NCI-H82 treated with DMSO at 0.1 percent for 48 hours (cell line): ENCODE measurements at regions not wholly inside any gene's neighbourhood (a gene's known extent, or its start where the extent isn't known, plus 50 kb on each side); places are given as distances from the start of the nearest gene placed in this dataset.
A peak's percentile ranks its signal among the peaks of the same experiment; 100 is the strongest.
"Not testable (repeated sequence)": the region's sequence is repeated elsewhere in the genome, so short reads cannot be mapped to it uniquely, and the experiment has no call there.

Experiments
- DNase-seq: peaks from one replicate; lab custom pipeline; 2025; ENCODE audit not compliant: unreplicated experiment; lab: John Stamatoyannopoulos, UW

GRCh38 chr5:34436761-34437501 is 219.2 kb upstream of the RAI14 start:
- DNase-seq = no peak

DNA sequence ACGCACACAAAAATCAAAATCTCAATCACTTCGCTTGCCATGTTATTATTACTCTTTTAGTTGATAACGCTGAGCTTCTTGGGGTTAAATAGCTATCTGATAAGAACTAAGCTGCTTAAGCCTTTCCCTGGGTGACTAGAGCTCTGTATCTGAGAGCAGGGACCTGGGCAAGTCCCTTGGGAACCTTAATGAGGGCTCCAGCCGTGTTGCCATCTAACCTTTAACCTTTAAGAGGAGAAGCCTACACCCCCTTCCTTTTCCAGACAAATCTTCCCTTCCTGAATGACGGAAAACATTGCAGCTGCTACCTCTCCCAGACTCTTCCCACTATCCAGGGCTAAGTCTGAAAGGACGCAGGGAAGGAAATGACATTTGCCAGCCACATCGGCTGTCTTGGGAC is 216.5 kb upstream of the RAI14 start:
- DNase-seq = peak; percentile 57

DNA sequence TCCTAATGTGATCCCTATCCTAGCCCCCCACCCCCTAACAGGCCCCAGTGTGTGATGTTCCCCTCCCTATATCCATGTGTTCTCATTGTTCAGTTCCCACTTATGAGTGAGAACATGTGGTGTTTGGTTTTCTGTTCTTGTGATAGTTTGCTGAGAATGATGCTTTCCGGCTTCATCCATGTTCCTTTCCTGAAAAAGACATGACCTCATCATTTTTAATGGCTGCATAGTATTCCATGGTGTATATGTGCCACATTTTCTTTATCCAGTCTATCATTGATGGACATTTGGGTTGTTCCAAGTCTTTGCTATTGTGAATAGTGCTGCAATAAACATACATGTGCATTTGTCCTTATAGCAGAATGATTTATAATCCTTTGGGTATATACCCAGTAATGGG is 214.4 kb upstream of the RAI14 start:
- not testable (repeated sequence) for DNase-seq

DNA sequence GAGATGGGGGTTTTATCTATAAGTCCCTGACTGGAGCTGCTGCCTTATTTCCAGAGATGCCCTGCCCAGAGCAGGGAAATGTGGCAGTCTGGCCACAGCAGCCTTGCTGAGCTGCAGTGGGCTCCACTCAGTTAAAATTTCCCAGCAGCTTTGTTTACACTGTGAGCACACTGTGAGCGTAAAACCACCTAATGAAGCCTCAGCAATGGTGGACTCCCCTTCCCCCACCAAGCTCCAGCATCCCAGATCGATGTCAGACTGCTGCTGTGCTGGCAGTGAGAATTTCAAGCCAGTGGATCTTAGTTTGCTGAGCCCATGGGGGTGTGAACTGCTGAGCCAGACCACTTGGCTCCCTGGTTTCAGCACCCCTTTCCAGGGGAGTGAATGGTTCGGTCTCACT is 208.7 kb upstream of the RAI14 start:
- DNase-seq = no peak

GRCh38 chr5:34449639-34450038 is 206.5 kb upstream of the RAI14 start:
- DNase-seq = no peak

- no peak for DNase-seq
Observed at GRCh38 chr5:34450338-34450737, 205.8 kb upstream of the RAI14 start.

DNA sequence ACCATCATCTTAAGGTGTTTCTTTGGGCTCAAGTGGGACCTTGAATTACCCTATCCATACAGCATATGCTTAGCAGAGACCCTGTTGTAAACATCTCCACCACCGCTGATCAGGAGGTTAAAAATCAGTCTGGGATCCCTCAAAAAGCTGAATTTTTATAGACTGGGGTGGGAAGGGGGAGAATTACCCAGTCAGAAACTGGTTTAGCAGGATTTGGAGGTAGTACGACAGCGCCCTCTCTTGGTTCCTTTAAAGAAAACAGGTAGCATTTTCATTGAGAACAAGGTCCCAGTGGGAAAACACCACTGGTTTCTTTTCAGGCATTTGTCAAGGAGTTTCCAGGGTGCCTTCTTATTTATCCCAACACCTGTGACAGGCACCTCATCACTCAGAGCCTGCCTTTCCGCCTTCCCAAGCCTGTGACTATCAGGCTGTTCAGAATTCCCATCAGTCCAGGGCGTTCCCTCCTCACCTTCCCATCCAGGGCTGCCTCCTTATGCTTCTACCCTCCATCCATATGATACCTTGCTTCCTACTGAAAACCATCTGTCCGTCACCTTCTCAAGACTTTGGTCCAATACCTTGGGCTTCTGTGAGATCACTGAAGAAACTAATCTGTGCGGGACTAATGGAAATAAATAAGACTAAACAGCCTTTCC is 203.8 kb upstream of the RAI14 start:
- peak; percentile 0 for DNase-seq

DNA sequence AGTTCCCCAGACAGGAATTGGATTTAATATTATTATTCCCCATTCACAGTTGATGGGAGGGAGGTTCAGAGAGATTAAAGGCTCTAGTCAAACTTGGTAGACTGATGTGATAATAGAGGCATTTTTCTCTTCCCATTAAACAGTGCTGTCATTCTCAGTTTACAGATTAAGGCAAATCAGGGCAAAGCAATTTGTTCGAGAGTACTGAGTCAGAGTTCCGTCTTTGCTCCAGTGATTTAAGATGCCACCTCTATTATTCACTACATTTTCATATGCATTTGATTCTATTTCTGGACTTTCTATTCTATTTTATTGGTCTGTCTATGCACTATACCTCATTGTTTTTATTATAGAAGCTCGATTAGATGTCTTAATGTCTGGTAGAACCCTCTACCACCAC is 201.0 kb upstream of the RAI14 start:
- DNase-seq = no peak

GRCh38 chr5:34459908-34460307 is 196.2 kb upstream of the RAI14 start:
- DNase-seq = no peak

- no peak for DNase-seq
Observed at GRCh38 chr5:34460496-34460895, 195.6 kb upstream of the RAI14 start.

DNA sequence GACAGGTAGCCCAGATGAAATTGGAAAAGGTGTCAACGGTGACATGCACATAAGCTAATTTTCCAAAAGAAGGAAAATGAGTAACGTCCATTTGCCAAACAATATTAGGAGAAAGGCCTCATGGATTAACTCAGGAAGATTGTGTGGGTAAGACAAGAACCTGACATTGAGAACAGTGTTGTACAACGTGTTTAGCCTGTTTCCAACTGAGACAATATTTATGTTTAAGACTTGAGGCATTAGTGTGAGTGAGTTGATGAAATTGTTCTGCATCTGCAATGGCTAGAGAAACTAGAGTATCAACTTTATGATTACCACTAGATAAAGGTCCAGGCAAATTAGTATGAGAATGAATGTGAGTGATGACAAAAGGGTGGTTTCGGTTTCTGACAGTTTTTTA is 191.3 kb upstream of the RAI14 start:
- DNase-seq = no peak

- DNase-seq = peak; percentile 6
Observed at GRCh38 chr5:34465301-34465700, 190.8 kb upstream of the RAI14 start.

- DNase-seq = not testable (repeated sequence)
Observed at GRCh38 chr5:34466519-34467388, 189.4 kb upstream of the RAI14 start.

GRCh38 chr5:34467436-34467835 is 188.7 kb upstream of the RAI14 start:
- no peak for DNase-seq

DNA sequence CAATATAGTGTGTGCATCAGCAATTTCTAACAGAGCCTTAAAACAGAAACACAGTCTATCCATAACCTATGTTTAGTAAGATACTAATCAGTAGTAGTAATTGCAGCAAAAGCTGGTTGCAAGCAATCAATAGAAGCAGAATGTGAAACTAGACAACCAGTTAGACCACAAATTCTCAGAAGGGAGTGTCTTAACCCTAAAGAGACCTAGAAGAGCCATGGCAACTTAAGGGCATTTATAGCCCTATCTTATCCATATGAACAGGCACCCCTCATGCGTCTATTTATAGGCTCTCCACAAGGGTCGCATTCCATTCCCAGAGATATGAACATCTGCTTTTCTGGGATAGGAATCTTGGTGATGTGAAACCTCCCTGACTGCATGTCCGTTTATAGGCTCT is 188.1 kb upstream of the RAI14 start:
- DNase-seq = not testable (repeated sequence)

- no peak for DNase-seq
Observed at GRCh38 chr5:34469971-34470370, 186.2 kb upstream of the RAI14 start.

DNA sequence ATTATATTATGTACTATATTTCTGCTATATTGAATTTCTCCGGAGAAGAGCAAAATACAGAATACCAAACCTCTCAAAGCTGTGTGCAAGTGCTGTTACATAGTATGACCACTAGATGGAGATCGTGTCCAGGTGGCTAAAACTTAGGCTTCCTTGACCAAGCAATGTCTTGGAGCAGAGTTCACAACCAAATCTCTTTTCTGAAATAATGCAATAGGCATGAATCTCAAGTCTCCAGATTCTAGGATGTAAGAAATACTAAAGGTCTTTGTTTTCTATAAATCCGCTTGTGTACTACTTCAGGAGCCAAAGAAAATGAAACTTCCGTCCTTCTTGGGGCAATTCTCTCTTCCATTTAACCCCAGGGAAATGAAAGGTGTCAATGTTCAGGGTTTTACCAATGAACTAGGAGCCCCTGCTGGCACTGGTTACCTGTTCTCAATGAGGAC is 181.5 kb upstream of the RAI14 start:
- peak; percentile 35 for DNase-seq

GRCh38 chr5:34475249-34475966 is 180.7 kb upstream of the RAI14 start:
- DNase-seq = no peak

GRCh38 chr5:34476941-34477565 is 179.1 kb upstream of the RAI14 start:
- peak; percentile 68 for DNase-seq

GRCh38 chr5:34480810-34481528 is 175.2 kb upstream of the RAI14 start:
- no peak for DNase-seq
